ENCODE measurements at regions not wholly inside any gene's neighbourhood (a gene's known extent, or its start where the extent isn't known, plus 50 kb on each side); places are given as distances from the start of the nearest gene placed in this dataset.

GRCh38 chr4:45358573-45359506 is 632.5 kb upstream of the GNPDA2 start:
- no peak for DNase-seq (ENCODE audit: low spot score)

- DNase-seq (ENCODE audit: low spot score), result no peak
Observed at GRCh38 chr4:45353161-45353560, 626.8 kb upstream of the GNPDA2 start.

- peak; percentile 43 for DNase-seq (ENCODE audit: low spot score)
Observed at GRCh38 chr4:45350438-45350837, 624.1 kb upstream of the GNPDA2 start.

GRCh38 chr4:45349859-45350258 is 623.5 kb upstream of the GNPDA2 start:
- no peak for DNase-seq (ENCODE audit: low spot score)

GRCh38 chr4:45346816-45347435 is 620.6 kb upstream of the GNPDA2 start:
- no peak for DNase-seq (ENCODE audit: low spot score)

GRCh38 chr4:45345558-45345957 is 619.2 kb upstream of the GNPDA2 start:
- DNase-seq (ENCODE audit: low spot score), result no peak

- no peak for DNase-seq (ENCODE audit: low spot score)
Observed at GRCh38 chr4:45331802-45332201, 605.4 kb upstream of the GNPDA2 start.

- no peak for DNase-seq (ENCODE audit: low spot score)
Observed at GRCh38 chr4:45327544-45327943, 601.2 kb upstream of the GNPDA2 start.

GRCh38 chr4:45324455-45325417 is 598.4 kb upstream of the GNPDA2 start:
- DNase-seq (ENCODE audit: low spot score), result no peak

- no peak for DNase-seq (ENCODE audit: low spot score)
Observed at GRCh38 chr4:45323453-45324058, 597.2 kb upstream of the GNPDA2 start.

GRCh38 chr4:45317739-45318138 is 591.4 kb upstream of the GNPDA2 start:
- DNase-seq (ENCODE audit: low spot score), result no peak

- peak; percentile 1 for DNase-seq (ENCODE audit: low spot score)
Observed at GRCh38 chr4:45317276-45317675, 590.9 kb upstream of the GNPDA2 start.

- DNase-seq (ENCODE audit: low spot score), result no peak
Observed at GRCh38 chr4:45316257-45316656, 589.9 kb upstream of the GNPDA2 start.

GRCh38 chr4:45302828-45303227 is 576.5 kb upstream of the GNPDA2 start:
- DNase-seq (ENCODE audit: low spot score), result no peak

- no peak for DNase-seq (ENCODE audit: low spot score)
Observed at GRCh38 chr4:45294464-45294863, 568.1 kb upstream of the GNPDA2 start.

- DNase-seq (ENCODE audit: low spot score), result no peak
Observed at GRCh38 chr4:45293335-45293734, 567.0 kb upstream of the GNPDA2 start.

GRCh38 chr4:45292844-45293243 is 566.5 kb upstream of the GNPDA2 start:
- DNase-seq (ENCODE audit: low spot score), result no peak

- no peak for DNase-seq (ENCODE audit: low spot score)
Observed at GRCh38 chr4:45284400-45285085, 558.2 kb upstream of the GNPDA2 start.

GRCh38 chr4:45283352-45283751 is 557.0 kb upstream of the GNPDA2 start:
- DNase-seq (ENCODE audit: low spot score), result no peak

- no peak for DNase-seq (ENCODE audit: low spot score)
Observed at GRCh38 chr4:45280121-45280520, 553.8 kb upstream of the GNPDA2 start.

GRCh38 chr4:45275862-45276261 is 549.5 kb upstream of the GNPDA2 start:
- no peak for DNase-seq (ENCODE audit: low spot score)
